SIG-M5 (cell line): ENCODE measurements at regions not wholly inside any gene's neighbourhood (a gene's known extent, or its start where the extent isn't known, plus 50 kb on each side); places are given as distances from the start of the nearest gene placed in this dataset.

Source experiments
- DNase-seq: peaks from one replicate; lab custom pipeline; 2025; lab: John Stamatoyannopoulos, UW

GRCh38 chr2:21281791-21282514 lies 158.2 kb downstream of the TDRD15 start:
- no peak for DNase-seq

GRCh38 chr2:21282515-21282898 lies 158.7 kb downstream of the TDRD15 start:
- DNase-seq, result no peak

- no peak for DNase-seq
Observed at GRCh38 chr2:21288299-21288698, 164.5 kb downstream of the TDRD15 start.

DNA sequence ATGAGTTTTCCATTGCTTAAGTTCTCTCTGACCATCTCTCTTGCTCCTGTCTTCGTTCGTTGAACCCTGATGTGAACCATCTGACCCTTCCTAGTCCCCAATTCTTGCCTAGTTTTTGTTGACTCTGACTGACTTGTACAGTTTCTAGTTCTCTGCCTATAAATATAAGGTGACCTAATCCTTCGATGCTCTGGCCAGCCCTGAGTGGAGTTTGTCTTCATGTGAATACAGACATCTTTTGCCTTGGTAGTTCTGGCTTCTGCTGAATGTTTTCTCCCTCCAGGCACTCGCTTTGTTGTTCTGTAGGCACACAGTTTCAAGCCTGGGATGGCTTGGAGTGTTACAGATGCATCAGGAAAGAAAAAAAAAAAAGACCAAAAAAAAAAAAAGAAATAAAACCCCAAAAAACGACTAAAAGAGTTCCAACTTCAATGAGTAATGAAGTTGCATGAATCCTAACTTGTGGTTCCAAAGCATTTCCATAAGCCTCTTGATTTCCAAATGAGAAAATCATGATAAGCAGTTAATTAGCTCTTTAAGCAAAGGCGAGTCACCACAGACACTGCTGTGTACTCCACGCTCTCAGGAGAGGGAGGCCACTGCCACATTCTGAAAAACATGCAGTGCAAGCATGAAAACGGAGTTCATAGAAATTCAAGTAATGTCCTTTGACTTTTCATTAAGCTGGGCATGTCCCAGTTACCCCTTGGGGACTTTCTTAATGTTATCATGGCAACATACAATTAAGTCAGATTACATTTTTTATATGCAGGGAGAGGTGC lies 165.2 kb downstream of the TDRD15 start:
- DNase-seq, result no peak

DNA sequence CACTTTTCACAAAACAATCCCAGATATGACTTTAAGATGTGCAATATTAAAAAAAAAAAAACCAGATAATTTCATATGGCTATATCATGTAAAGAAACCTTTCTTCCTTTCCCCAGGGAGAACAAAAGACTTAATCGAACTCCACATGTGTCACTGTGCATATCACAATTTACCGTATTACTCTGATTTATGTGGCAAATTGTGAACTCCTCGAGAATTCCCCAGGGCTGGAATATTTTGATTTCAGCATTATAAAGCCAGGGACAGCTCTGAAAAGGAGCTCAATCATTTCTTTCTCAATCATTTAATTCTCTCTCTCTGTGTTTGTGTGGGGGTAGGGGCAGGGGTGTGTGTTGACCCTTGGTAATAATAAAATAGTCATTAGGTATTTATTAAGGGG lies 165.8 kb downstream of the TDRD15 start:
- no peak for DNase-seq

DNA sequence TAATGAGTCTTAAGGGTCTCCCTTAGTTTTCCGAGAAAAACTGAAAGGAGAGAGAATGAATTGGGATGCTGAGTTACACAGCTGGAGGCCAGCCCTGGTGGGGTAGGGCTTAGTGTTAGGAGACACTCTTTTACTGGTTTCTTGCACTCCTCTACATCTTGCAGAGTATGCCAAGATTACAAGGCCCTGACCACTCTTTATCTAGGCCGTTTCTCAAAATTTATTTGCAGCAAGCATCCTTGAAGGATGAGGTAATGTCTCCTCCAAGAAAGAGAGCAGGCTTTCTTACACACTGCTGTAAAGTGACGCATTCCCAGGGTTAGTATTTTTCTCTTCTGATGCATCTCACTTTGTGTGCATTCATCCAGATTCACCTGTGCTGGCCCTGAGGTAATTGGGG lies 166.2 kb downstream of the TDRD15 start:
- no peak for DNase-seq

- no peak for DNase-seq
Observed at GRCh38 chr2:21291426-21291825, 167.7 kb downstream of the TDRD15 start.

GRCh38 chr2:21294446-21294845 lies 170.7 kb downstream of the TDRD15 start:
- DNase-seq, result no peak

- no peak for DNase-seq
Observed at GRCh38 chr2:21299411-21299810, 175.6 kb downstream of the TDRD15 start.

GRCh38 chr2:21301871-21302455 lies 178.2 kb downstream of the TDRD15 start:
- DNase-seq, result no peak

DNA sequence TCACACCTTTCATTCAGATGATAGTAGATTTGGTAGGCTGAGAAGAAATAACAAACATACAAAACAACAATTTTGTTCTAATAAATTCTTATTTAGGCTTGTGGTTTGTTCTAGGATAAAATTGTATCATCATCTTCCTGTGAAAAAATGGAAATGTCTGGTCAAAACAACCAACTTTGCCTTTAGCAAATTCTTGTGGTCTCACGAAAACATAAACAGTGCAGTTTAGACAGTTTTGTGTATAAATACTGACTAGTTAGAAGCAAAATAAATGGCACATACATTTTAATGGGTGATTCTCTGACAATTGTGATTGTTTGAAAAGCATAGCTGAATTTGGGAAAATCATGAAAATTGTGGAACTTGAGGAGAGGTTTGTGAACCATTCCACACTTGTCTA lies 180.1 kb downstream of the TDRD15 start:
- no peak for DNase-seq

DNA sequence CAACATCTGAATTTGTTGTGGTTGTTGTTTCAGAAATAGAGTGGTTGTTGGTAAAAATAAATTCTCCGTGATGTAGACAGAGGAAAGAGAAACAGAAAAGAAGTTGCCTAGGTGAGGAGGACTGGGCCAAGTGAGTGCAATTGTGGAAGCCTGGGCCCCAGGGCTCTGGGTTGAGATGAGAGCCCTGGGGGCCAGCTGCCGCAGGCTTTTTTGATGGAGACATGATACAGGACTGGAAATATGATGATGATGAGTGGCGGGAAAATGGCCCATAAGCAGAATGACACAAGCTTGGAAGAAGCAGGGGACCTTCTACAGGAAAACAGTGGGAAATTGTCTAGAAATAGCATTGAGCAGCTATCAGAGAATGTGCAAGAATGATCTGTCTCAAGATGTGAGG lies 181.8 kb downstream of the TDRD15 start:
- DNase-seq, result no peak

DNA sequence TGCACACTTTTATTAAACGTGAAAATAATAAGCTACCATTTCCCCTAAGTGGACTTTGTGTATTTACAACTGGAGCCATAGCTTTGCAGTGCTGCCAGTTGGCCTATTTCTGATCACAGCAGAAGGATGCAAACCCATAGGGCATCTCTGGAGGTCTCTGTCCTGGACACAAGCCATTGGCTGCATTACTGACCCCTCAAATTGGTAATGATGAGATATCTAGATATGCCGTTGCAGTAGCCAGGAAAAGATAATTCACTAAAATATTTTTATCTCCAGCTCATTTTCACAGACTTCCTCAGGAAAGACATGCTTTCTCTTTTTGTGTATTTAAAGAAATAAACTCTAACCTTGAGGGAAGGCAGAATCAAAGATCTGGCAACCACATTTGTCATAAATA lies 182.5 kb downstream of the TDRD15 start:
- no peak for DNase-seq

DNA sequence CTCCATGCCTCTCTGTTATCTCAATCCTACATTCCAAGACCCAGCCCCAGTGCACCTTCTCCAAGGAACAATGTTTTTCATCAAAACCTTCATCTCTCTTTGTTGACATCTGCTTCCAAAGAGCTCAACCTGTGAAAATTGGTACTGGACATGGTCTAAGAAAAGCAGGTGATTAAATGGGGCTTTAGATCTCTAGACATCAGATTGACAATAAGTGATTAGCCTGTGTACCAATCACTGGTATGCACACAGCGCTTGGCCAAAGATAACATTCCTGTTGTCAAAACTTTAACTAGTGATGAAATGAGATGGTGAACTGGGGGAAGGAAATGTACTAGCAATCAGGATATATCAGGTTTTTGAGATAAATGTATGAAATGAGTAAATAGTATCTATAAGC lies 183.3 kb downstream of the TDRD15 start:
- DNase-seq, result no peak

DNA sequence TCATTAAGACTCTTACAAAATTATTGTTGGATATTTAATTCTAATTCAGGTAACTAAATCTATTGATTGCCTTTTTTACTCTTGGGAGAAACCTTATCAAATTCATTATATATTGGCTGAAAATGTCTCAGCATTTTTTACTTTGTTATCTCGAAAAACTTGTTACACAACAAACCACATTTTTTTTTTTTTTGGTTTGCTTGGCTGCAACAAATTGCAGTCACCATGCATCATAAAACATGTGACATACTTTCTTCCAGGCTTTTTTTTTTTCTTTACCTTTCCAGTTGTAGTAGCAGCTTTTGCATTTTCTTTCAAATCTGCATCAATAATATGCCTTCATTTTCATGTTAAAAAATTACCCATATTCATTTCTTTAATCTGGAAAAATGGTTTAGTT lies 186.7 kb downstream of the TDRD15 start:
- no peak for DNase-seq

- DNase-seq, result no peak
Observed at GRCh38 chr2:21314322-21314835, 190.6 kb downstream of the TDRD15 start.

- DNase-seq, result no peak
Observed at GRCh38 chr2:21317131-21317530, 193.4 kb downstream of the TDRD15 start.

- no peak for DNase-seq
Observed at GRCh38 chr2:21318263-21318662, 194.5 kb downstream of the TDRD15 start.

DNA sequence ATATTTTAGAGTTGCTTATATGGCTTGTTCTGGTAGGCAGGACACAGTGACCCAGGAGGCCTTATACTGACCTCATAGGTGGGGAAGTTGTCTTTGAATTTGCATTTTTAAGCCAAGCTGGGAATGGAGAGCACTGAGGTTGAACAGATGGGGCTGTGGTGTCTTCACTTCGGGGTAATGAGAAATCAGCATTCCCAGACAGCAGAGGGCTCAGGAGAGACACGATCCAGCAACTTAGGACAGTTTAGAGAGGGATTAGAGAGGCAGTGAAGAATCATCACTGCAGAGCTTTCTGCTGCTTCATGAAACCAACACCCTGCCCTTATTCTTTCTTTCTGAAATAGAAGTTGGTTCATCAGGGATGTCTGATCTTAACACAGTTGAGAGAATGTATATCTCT lies 202.4 kb downstream of the TDRD15 start:
- no peak for DNase-seq

GRCh38 chr2:21328177-21328576 lies 204.4 kb downstream of the TDRD15 start:
- DNase-seq, result no peak

DNA sequence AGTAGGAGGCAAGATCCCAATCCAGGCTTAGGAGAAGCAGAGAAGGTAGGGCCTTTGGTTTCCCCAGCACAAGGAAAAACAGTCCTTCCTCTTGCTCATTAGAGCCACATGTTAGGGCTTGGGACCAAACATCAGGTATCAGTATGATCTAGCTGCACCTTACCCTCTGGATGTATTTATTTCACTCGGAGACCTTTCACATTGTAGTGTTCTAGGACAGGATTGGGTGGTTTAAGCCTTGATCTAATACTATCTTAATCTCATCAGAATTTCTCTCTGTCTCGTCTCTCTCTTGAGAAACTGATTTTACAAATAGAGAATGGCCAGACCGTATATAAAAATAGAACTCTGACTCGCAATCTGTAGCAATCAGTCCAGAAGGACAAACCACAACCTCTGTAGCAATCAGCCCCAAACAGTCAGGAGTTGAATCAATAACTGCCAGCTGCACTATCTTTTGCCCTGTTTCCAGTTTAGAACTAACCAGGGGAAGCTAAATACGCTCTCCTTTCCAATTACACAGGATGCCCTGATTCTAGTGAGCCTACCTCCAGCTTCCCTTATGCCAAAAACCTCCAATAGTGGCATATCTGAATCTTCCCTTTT lies 207.1 kb downstream of the TDRD15 start:
- DNase-seq, result peak; percentile 75

DNA sequence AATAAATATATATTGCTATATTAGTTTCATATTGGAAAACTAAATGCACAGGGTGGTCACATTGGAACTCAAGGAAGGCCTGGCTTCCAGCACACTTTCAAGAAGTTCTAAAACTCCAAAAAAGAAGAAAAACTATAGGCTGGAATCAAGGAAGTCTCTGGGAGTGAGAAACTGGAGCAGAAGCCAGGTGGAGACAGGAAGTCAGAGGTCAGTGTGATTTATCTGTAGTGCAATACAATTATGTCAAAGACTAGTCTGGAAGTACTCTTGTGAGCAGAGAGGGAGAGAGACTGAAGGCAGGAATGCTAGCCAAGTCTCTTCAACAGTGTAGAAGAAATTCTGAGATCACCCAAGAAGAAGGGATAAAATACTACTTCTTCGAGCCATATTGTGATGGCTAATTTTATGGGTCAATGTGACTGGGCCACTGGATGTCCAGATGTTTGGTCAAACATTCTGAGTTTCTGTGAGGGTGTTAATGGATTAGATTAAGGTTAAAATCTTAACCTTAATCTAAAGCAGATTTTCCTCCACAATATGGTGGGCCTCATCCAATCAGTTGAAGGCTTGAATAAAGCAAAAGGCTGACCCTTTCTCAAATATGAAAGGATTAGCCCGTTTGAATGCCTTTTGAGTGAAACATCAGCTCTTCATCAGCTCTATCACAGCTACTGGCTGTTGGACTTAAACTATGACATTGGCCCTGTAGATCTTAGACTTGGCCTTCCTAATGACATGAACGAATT lies 208.0 kb downstream of the TDRD15 start:
- no peak for DNase-seq
